ENCODE measurements at regions not wholly inside any gene's neighbourhood (a gene's known extent, or its start where the extent isn't known, plus 50 kb on each side); places are given as distances from the start of the nearest gene placed in this dataset.
"Not testable (repeated sequence)": the region's sequence is repeated elsewhere in the genome, so short reads cannot be mapped to it uniquely, and the experiment has no call there.

- Mint-ChIP-seq H3K9me3 (peaks cover 3% of the 10 kb centered on the region), H3K27me3 (no peaks in the 10 kb centered on the region), H3K36me3 (ENCODE audit: low read depth) (no peaks in the 10 kb centered on the region), H3K27ac (no peak overlapping the region), H3K4me1 (no peaks in the 10 kb centered on the region), H3K4me3 (no peak overlapping the region)
- ATAC-seq (replicated peaks): no peak
Observed at GRCh38 chr9:78682216-78682615, 385.3 kb downstream of the PSAT1 start.

GRCh38 chr9:78685471-78685870, 388.5 kb downstream of the PSAT1 start:
- H3K27me3 Mint-ChIP-seq: no peaks in the 10 kb centered on the region
- no peaks in the 10 kb centered on the region for H3K4me1 Mint-ChIP-seq
- H3K27ac Mint-ChIP-seq: no peak overlapping the region
- peaks cover 3% of the 10 kb centered on the region for H3K9me3 Mint-ChIP-seq
- no peaks in the 10 kb centered on the region for H3K36me3 Mint-ChIP-seq (ENCODE audit: low read depth)
- no peak for ATAC-seq (replicated peaks)
- no peak overlapping the region for H3K4me3 Mint-ChIP-seq

- H3K36me3 Mint-ChIP-seq (ENCODE audit: low read depth): no peaks in the 10 kb centered on the region
- no peaks in the 10 kb centered on the region for H3K4me1 Mint-ChIP-seq
- peaks cover 9% of the 10 kb centered on the region for H3K9me3 Mint-ChIP-seq
- no peak for ATAC-seq (replicated peaks)
- no peak overlapping the region for H3K4me3 Mint-ChIP-seq
- no peak overlapping the region for H3K27ac Mint-ChIP-seq
- H3K27me3 Mint-ChIP-seq: no peaks in the 10 kb centered on the region
Observed at GRCh38 chr9:78688796-78689195, 391.9 kb downstream of the PSAT1 start.

- Mint-ChIP-seq H3K27me3 (no peaks in the 10 kb centered on the region), H3K4me3 (no peak overlapping the region), H3K9me3 (peaks cover 6% of the 10 kb centered on the region), H3K4me1 (no peaks in the 10 kb centered on the region), H3K27ac (no peak overlapping the region), H3K36me3 (ENCODE audit: low read depth) (no peaks in the 10 kb centered on the region)
- no peak for ATAC-seq (replicated peaks)
Observed at GRCh38 chr9:78691542-78691941, 394.6 kb downstream of the PSAT1 start.

- Mint-ChIP-seq H3K27me3 (no peaks in the 10 kb centered on the region), H3K4me1 (no peaks in the 10 kb centered on the region), H3K27ac (no peak overlapping the region), H3K4me3 (no peak overlapping the region), H3K9me3 (peaks cover 6% of the 10 kb centered on the region), H3K36me3 (ENCODE audit: low read depth) (no peaks in the 10 kb centered on the region)
- no peak for ATAC-seq (replicated peaks)
Observed at GRCh38 chr9:78692871-78693270, 395.9 kb downstream of the PSAT1 start.

GRCh38 chr9:78694974-78695373, 398.0 kb downstream of the PSAT1 start:
- H3K4me3 Mint-ChIP-seq: no peak overlapping the region

GRCh38 chr9:78695519-78695918, 398.6 kb downstream of the PSAT1 start:
- Mint-ChIP-seq H3K27me3 (no peaks in the 10 kb centered on the region), H3K27ac (no peak overlapping the region), H3K9me3 (peaks cover 9% of the 10 kb centered on the region), H3K4me3 (no peak overlapping the region), H3K36me3 (ENCODE audit: low read depth) (no peaks in the 10 kb centered on the region), H3K4me1 (no peaks in the 10 kb centered on the region)
- no peak for ATAC-seq (replicated peaks)

More at GRCh38 chr9:78694974-78695373, 398.0 kb downstream of the PSAT1 start:
- no peak overlapping the region for H3K27ac Mint-ChIP-seq
- no peaks in the 10 kb centered on the region for H3K4me1 Mint-ChIP-seq
- H3K9me3 Mint-ChIP-seq: peaks cover 9% of the 10 kb centered on the region
- H3K27me3 Mint-ChIP-seq: no peaks in the 10 kb centered on the region
- ATAC-seq (replicated peaks): no peak
- no peaks in the 10 kb centered on the region for H3K36me3 Mint-ChIP-seq (ENCODE audit: low read depth)

- H3K4me1 Mint-ChIP-seq: no peaks in the 10 kb centered on the region
- ATAC-seq (replicated peaks): no peak
- no peak overlapping the region for H3K4me3 Mint-ChIP-seq
- H3K27me3 Mint-ChIP-seq: no peaks in the 10 kb centered on the region
- no peaks in the 10 kb centered on the region for H3K36me3 Mint-ChIP-seq (ENCODE audit: low read depth)
- H3K9me3 Mint-ChIP-seq: peaks cover 6% of the 10 kb centered on the region
- no peak overlapping the region for H3K27ac Mint-ChIP-seq
Observed at GRCh38 chr9:78697618-78698017, 400.7 kb downstream of the PSAT1 start.

GRCh38 chr9:78698371-78698770, 401.4 kb downstream of the PSAT1 start:
- H3K4me1 Mint-ChIP-seq: no peaks in the 10 kb centered on the region
- H3K36me3 Mint-ChIP-seq (ENCODE audit: low read depth): no peaks in the 10 kb centered on the region
- peaks cover 6% of the 10 kb centered on the region for H3K9me3 Mint-ChIP-seq
- no peak overlapping the region for H3K27ac Mint-ChIP-seq
- H3K27me3 Mint-ChIP-seq: no peaks in the 10 kb centered on the region
- no peak for ATAC-seq (replicated peaks)
- no peak overlapping the region for H3K4me3 Mint-ChIP-seq

GRCh38 chr9:78699217-78699616, 402.3 kb downstream of the PSAT1 start:
- not testable (repeated sequence) for ATAC-seq (replicated peaks); H3K27ac Mint-ChIP-seq; H3K27me3 Mint-ChIP-seq; H3K9me3 Mint-ChIP-seq; H3K36me3 Mint-ChIP-seq (ENCODE audit: low read depth); H3K4me1 Mint-ChIP-seq; H3K4me3 Mint-ChIP-seq

GRCh38 chr9:78704153-78704552, 407.2 kb downstream of the PSAT1 start:
- not testable (repeated sequence) for ATAC-seq (replicated peaks); H3K4me3 Mint-ChIP-seq; H3K27ac Mint-ChIP-seq; H3K36me3 Mint-ChIP-seq (ENCODE audit: low read depth); H3K27me3 Mint-ChIP-seq; H3K9me3 Mint-ChIP-seq; H3K4me1 Mint-ChIP-seq

GRCh38 chr9:78707080-78707479, 410.2 kb downstream of the PSAT1 start:
- Mint-ChIP-seq H3K27ac (no peak overlapping the region), H3K4me3 (no peak overlapping the region), H3K27me3 (no peaks in the 10 kb centered on the region), H3K9me3 (peaks cover 3% of the 10 kb centered on the region), H3K4me1 (no peaks in the 10 kb centered on the region), H3K36me3 (ENCODE audit: low read depth) (no peaks in the 10 kb centered on the region)
- ATAC-seq (replicated peaks): no peak

GRCh38 chr9:78707481-78707991, 410.6 kb downstream of the PSAT1 start:
- no peak for ATAC-seq (replicated peaks)
- H3K27ac Mint-ChIP-seq: no peak overlapping the region

GRCh38 chr9:78712903-78713613, 416.1 kb downstream of the PSAT1 start:
- no peaks in the 10 kb centered on the region for H3K36me3 Mint-ChIP-seq (ENCODE audit: low read depth)
- no peak overlapping the region for H3K4me3 Mint-ChIP-seq
- ATAC-seq (replicated peaks): no peak
- no peak overlapping the region for H3K27ac Mint-ChIP-seq
- H3K27me3 Mint-ChIP-seq: peaks cover 4% of the 10 kb centered on the region
- no peaks in the 10 kb centered on the region for H3K9me3 Mint-ChIP-seq
- no peaks in the 10 kb centered on the region for H3K4me1 Mint-ChIP-seq

More at GRCh38 chr9:78707481-78707991, 410.6 kb downstream of the PSAT1 start:
- Mint-ChIP-seq H3K9me3 (peaks cover 3% of the 10 kb centered on the region), H3K36me3 (ENCODE audit: low read depth) (no peaks in the 10 kb centered on the region), H3K27me3 (peaks cover 3% of the 10 kb centered on the region), H3K4me1 (no peaks in the 10 kb centered on the region), H3K4me3 (no peak overlapping the region)

- Mint-ChIP-seq H3K27ac (no peak overlapping the region), H3K4me3 (no peak overlapping the region), H3K36me3 (ENCODE audit: low read depth) (no peaks in the 10 kb centered on the region), H3K27me3 (peaks cover 4% of the 10 kb centered on the region), H3K9me3 (no peaks in the 10 kb centered on the region), H3K4me1 (no peaks in the 10 kb centered on the region)
- ATAC-seq (replicated peaks): no peak
Observed at GRCh38 chr9:78713614-78714405, 416.9 kb downstream of the PSAT1 start.
